ENCODE measurements at regions not wholly inside any gene's neighbourhood (a gene's known extent, or its start where the extent isn't known, plus 50 kb on each side); places are given as distances from the start of the nearest gene placed in this dataset.

GRCh38 chr6:113293423-113293740 is 563.8 kb upstream of the MARCKS start:
- H3K9me3 ChIP-seq = no peaks in the 10 kb centered on the region
- ATAC-seq (no peak), FAIRE-seq (no peak), DNase-seq (ENCODE audit: low read depth in 1 of 2, low spot score in 1 of 2) (no peak)
- H3K27ac ChIP-seq = no peak overlapping the region
- CTCF ChIA-PET = no interaction called here
- H3K4me3 ChIP-seq = no peak overlapping the region
- POLR2A ChIA-PET = no interaction called here
- no peak for TF ChIP-seq CHD4 (IDR thresholded peaks at IDR 0.05; ENCODE audit: borderline replicate concordance)
- no peak for TF ChIP-seq RAD21 (conservative IDR thresholded peaks at IDR 0.05 in 1 of 2, IDR thresholded peaks at IDR 0.05 in 1 of 2)
- TF ChIP-seq RNF2 (IDR thresholded peaks at IDR 0.05; ENCODE audit: borderline replicate concordance, low read depth) = no peak
- no peak for TF ChIP-seq BCL3 (IDR thresholded peaks at IDR 0.05)
- no peak overlapping the region for H3K4me2 ChIP-seq
- H3K4me1 ChIP-seq = no peaks in the 10 kb centered on the region

GRCh38 chr6:113299531-113299930 is 557.6 kb upstream of the MARCKS start:
- ATAC-seq = no peak
- no peak overlapping the region for H3K27ac ChIP-seq
- CTCF ChIA-PET = no interaction called here
- no peak overlapping the region for H3K4me2 ChIP-seq
- DNase-seq (ENCODE audit: low read depth in 1 of 2, low spot score in 1 of 2) = no peak
- no peak for FAIRE-seq
- no peak overlapping the region for H3K4me3 ChIP-seq
- no peaks in the 10 kb centered on the region for H3K9me3 ChIP-seq
- TF ChIP-seq HOXA7 (CRISPR knock-in tag; IDR thresholded peaks at IDR 0.05) (no peak), RNF2 (IDR thresholded peaks at IDR 0.05; ENCODE audit: borderline replicate concordance, low read depth) (no peak), POLR2A (IDR thresholded peaks at IDR 0.05; ENCODE audit: low read length) (no peak), ZNF302 (CRISPR knock-in tag; IDR thresholded peaks at IDR 0.05) (no peak), EHMT2 (IDR thresholded peaks at IDR 0.05; ENCODE audit: low read depth) (no peak)
- POLR2A ChIA-PET = no interaction called here
- H3K4me1 ChIP-seq = no peaks in the 10 kb centered on the region

- H3K4me2 ChIP-seq = no peak overlapping the region
- POLR2A ChIA-PET = no interaction called here
- no peak for FAIRE-seq
- H3K27ac ChIP-seq = no peak overlapping the region
- H3K9me3 ChIP-seq = no peaks in the 10 kb centered on the region
- ATAC-seq = no peak
- no peak for TF ChIP-seq FOXS1 (CRISPR knock-in tag; IDR thresholded peaks at IDR 0.05)
- no peak for TF ChIP-seq CEBPB (IDR thresholded peaks at IDR 0.05)
- TF ChIP-seq POLR2AphosphoS2 (conservative IDR thresholded peaks at IDR 0.05; ENCODE audit: low read length) = no peak
- no peak for TF ChIP-seq PHF8 (IDR thresholded peaks at IDR 0.05; ENCODE audit: borderline replicate concordance, low read depth)
- TF ChIP-seq EP300 (IDR thresholded peaks at IDR 0.05) = no peak
- TF ChIP-seq CBX8 (IDR thresholded peaks at IDR 0.05) = no peak
- no peak for TF ChIP-seq HDAC2 (IDR thresholded peaks at IDR 0.05)
- TF ChIP-seq EHMT2 (IDR thresholded peaks at IDR 0.05; ENCODE audit: low read depth) = no peak
- no peak for TF ChIP-seq REST (IDR thresholded peaks at IDR 0.05)
- TF ChIP-seq PBX3 (IDR thresholded peaks at IDR 0.05) = no peak
- no peak for TF ChIP-seq ZC3H11A (IDR thresholded peaks at IDR 0.05)
- no peak for TF ChIP-seq POLR2A (IDR thresholded peaks at IDR 0.05; ENCODE audit: low read length)
- TF ChIP-seq MAFK (IDR thresholded peaks at IDR 0.05; ENCODE audit: partially characterized antibody) = no peak
- TF ChIP-seq ZFP36 (IDR thresholded peaks at IDR 0.05; ENCODE audit: borderline replicate concordance, partially characterized antibody) = no peak
- TF ChIP-seq HOXB5 (CRISPR knock-in tag; IDR thresholded peaks at IDR 0.05) = no peak
- no peak for TF ChIP-seq CTCF (IDR thresholded peaks at IDR 0.05)
- TF ChIP-seq HEYL (CRISPR knock-in tag; IDR thresholded peaks at IDR 0.05) = no peak
- no peak for TF ChIP-seq GATA3 (IDR thresholded peaks at IDR 0.05; ENCODE audit: borderline replicate concordance)
- TF ChIP-seq RFX5 (IDR thresholded peaks at IDR 0.05) = no peak
- TF ChIP-seq USF2 (IDR thresholded peaks at IDR 0.05) = no peak
- CTCF ChIA-PET = no interaction called here
- H3K4me1 ChIP-seq = no peaks in the 10 kb centered on the region
- no peak overlapping the region for H3K4me3 ChIP-seq
- no peak for DNase-seq (ENCODE audit: low read depth in 1 of 2, low spot score in 1 of 2)
These were observed 555.5 kb upstream of the MARCKS start for GRCh38 chr6:113301651-113302050.

Measured in A549 (cell line).